Panc1 (cell line): ENCODE measurements at regions not wholly inside any gene's neighbourhood (a gene's known extent, or its start where the extent isn't known, plus 50 kb on each side); places are given as distances from the start of the nearest gene placed in this dataset.

Experiments
- ATAC-seq: fragments of 200-7000 bp; cut with Tn5 transposase; 2 replicates; pipeline ENCODE4 v1.9.1; 2020; ENCODE audit warnings: mild to moderate bottlenecking, moderate library complexity
- BruUV-seq: library from RNA; stranded (reverse); fragments of 400-500 nt; replicated peaks from 2 replicates; lab custom pipeline; 2021; lab: Mats Ljungman, UMichigan
- CTCF ChIA-PET: fragments of 300-600 bp; sonication (Branson Sonifier 250); formaldehyde crosslinking; loops from one replicate; lab custom pipeline; 2022; ENCODE audit warnings: antibody characterized with exemption; lab: Charles Lee
- POLR2A ChIA-PET: fragments of 300-600 bp; sonication (Branson Sonifier 250); formaldehyde crosslinking; loops from one replicate; lab custom pipeline; 2022; ENCODE audit warnings: antibody characterized with exemption; lab: Charles Lee
- DNase-seq: peaks from one replicate; pipeline ENCODE4 v3.0.0-alpha.2; 2010; ENCODE audit warnings: low read depth, low spot score
- H3K27ac ChIP-seq: 2 replicates; pipeline ENCODE4 v1.5.1; 2011; ENCODE audit warnings: mild to moderate bottlenecking, low read length, inconsistent platforms
- H3K27me3 ChIP-seq: fragments of 200-500 bp; sonication (Bioruptor generic); 2 replicates; pipeline ENCODE4 v1.6.0; 2014; ENCODE audit warnings: low read length, inconsistent platforms; ENCODE audit not compliant: control insufficient read depth, insufficient read depth
- H3K36me3 ChIP-seq: fragments of 200-500 bp; sonication (Bioruptor generic); 2 replicates; pipeline ENCODE4 v1.5.1; 2014; ENCODE audit warnings: inconsistent platforms, mild to moderate bottlenecking, low read length, moderate library complexity; ENCODE audit not compliant: control insufficient read depth, insufficient read depth
- H3K4me1 ChIP-seq: 2 replicates; pipeline ENCODE4 v1.5.1; 2011; ENCODE audit warnings: inconsistent platforms, mild to moderate bottlenecking, low read length, moderate library complexity; ENCODE audit not compliant: control insufficient read depth, insufficient read depth
- H3K4me3 ChIP-seq, 2 experiments: 2 replicates each; pipeline ENCODE4 v1.5.1; 2011 to 2012; ENCODE audit warnings: low read depth in 2 of 2, low read length in 2 of 2, mild to moderate bottlenecking in 2 of 2, inconsistent platforms in 1 of 2, moderate library complexity in 1 of 2
- H3K9me3 ChIP-seq: fragments of 200-500 bp; sonication (Bioruptor generic); 2 replicates; pipeline ENCODE4 v1.5.1; 2014; ENCODE audit warnings: low read depth, mild to moderate bottlenecking, inconsistent platforms, low read length, moderate library complexity; ENCODE audit not compliant: control insufficient read depth, insufficient read depth
- POLR2AphosphoS5 ChIP-seq: IDR thresholded peaks from 2 replicates; pipeline ENCODE4 v1.6.1; 2012; ENCODE audit warnings: mild to moderate bottlenecking, low read depth, low read length, moderate library complexity
- SIN3A ChIP-seq: IDR thresholded peaks from 2 replicates; pipeline ENCODE4 v1.6.1; 2012; ENCODE audit warnings: low read depth, mild to moderate bottlenecking, low read length, moderate library complexity, borderline replicate concordance; ENCODE audit not compliant: insufficient read depth
- TCF7L2 ChIP-seq: IDR thresholded peaks from 2 replicates; pipeline ENCODE4 v1.6.1; 2011; ENCODE audit warnings: mild to moderate bottlenecking, low read depth, low read length, inconsistent platforms
- in situ Hi-C: cut with HindIII; loops from 2 replicates; pipeline ENCODE4 v1.10.0; 2016; ENCODE audit warnings: low sequenced_read_pairs, low pct_unique_long_range_greater_than_20kb
- intact Hi-C: fragments of 100-400 bp; cut with micrococcal nuclease; formaldehyde crosslinking; loops from one replicate; pipeline ENCODE4 v1.10.0; 2022; ENCODE audit not compliant: unreplicated experiment
- TF ChIP-seq, protein P1 (sequence below): fragments of 450-650 bp; IDR thresholded peaks from 2 replicates; pipeline ENCODE4 v1.5.1; 2017; ENCODE audit warnings: mild to moderate bottlenecking
- TF ChIP-seq, protein P2 (sequence below), 2 experiments: IDR thresholded peaks; 2 replicates each; pipeline ENCODE4 v1.6.1; 2011 to 2012; ENCODE audit warnings: low read depth in 2 of 2, control low read depth in 1 of 2, low read length in 1 of 2, mild to moderate bottlenecking in 1 of 2, moderate library complexity in 1 of 2; ENCODE audit not compliant: insufficient read depth in 1 of 2

DNA sequence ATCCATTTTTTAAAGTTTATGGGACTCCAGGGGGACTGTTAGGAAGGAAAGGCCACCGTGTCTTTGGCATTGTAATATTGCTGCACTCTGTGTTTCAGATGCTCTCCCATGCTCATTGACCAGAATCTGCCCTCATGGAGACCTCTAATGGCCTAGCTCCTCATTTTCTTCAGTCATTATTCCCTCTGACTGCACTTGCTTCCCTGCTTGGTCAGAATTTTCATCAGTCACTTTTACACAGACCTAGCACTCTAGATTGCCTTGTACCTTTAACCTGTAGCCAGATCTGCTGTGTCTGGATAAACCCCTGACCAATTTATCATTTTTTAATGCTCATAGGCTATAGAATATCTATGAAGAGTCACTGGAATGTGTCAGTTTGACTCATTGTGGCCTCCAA is 155.5 kb upstream of the NUDT12 start:
- BruUV-seq, result no TSS peak
- in situ Hi-C loops, result no loop called here
- CTCF ChIA-PET, result no interaction called here

DNA sequence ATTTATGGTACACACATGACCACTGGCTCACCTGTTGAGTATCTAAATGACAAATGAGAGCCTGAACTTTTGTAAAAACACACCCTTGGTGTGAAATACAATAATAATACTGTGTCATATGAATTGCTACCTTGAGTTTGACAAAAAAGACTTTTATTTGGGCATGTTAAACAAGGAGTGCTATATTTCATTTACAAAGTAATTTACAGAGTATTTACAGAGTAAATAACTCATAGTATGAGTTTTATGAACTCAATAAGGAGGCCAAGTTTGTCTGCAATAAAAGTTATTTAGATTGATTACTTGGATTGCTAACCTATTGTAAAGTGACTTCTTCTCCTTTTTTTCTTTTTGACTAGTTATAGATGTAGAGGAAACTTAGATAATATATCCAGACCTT is 146.0 kb upstream of the NUDT12 start:
- Histone ChIP-seq H3K4me3 (no peak overlapping the region), H3K9me3 (no peaks in the 10 kb centered on the region), H3K27ac (no peak overlapping the region), H3K27me3 (no peaks in the 10 kb centered on the region), H3K36me3 (no peaks in the 10 kb centered on the region), H3K4me1 (no peaks in the 10 kb centered on the region)
- intact Hi-C loops, result no loop called here
- no TSS peak for BruUV-seq
- ATAC-seq (no peak), DNase-seq (no peak)
- no peak for TF ChIP-seq POLR2AphosphoS5
- TF ChIP-seq, protein P1, sequence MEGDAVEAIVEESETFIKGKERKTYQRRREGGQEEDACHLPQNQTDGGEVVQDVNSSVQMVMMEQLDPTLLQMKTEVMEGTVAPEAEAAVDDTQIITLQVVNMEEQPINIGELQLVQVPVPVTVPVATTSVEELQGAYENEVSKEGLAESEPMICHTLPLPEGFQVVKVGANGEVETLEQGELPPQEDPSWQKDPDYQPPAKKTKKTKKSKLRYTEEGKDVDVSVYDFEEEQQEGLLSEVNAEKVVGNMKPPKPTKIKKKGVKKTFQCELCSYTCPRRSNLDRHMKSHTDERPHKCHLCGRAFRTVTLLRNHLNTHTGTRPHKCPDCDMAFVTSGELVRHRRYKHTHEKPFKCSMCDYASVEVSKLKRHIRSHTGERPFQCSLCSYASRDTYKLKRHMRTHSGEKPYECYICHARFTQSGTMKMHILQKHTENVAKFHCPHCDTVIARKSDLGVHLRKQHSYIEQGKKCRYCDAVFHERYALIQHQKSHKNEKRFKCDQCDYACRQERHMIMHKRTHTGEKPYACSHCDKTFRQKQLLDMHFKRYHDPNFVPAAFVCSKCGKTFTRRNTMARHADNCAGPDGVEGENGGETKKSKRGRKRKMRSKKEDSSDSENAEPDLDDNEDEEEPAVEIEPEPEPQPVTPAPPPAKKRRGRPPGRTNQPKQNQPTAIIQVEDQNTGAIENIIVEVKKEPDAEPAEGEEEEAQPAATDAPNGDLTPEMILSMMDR, result no peak
- TF ChIP-seq SIN3A, result no peak
- TF ChIP-seq TCF7L2, result no peak
- TF ChIP-seq, protein P2, sequence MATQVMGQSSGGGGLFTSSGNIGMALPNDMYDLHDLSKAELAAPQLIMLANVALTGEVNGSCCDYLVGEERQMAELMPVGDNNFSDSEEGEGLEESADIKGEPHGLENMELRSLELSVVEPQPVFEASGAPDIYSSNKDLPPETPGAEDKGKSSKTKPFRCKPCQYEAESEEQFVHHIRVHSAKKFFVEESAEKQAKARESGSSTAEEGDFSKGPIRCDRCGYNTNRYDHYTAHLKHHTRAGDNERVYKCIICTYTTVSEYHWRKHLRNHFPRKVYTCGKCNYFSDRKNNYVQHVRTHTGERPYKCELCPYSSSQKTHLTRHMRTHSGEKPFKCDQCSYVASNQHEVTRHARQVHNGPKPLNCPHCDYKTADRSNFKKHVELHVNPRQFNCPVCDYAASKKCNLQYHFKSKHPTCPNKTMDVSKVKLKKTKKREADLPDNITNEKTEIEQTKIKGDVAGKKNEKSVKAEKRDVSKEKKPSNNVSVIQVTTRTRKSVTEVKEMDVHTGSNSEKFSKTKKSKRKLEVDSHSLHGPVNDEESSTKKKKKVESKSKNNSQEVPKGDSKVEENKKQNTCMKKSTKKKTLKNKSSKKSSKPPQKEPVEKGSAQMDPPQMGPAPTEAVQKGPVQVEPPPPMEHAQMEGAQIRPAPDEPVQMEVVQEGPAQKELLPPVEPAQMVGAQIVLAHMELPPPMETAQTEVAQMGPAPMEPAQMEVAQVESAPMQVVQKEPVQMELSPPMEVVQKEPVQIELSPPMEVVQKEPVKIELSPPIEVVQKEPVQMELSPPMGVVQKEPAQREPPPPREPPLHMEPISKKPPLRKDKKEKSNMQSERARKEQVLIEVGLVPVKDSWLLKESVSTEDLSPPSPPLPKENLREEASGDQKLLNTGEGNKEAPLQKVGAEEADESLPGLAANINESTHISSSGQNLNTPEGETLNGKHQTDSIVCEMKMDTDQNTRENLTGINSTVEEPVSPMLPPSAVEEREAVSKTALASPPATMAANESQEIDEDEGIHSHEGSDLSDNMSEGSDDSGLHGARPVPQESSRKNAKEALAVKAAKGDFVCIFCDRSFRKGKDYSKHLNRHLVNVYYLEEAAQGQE (IDR thresholded peaks at IDR 0.05; ENCODE audit: insufficient read depth in 1 of 2, low read depth in 2 of 2, low read length in 1 of 2), result no peak
- in situ Hi-C loops, result no loop called here
- ChIA-PET POLR2A (no interaction called here), CTCF (interaction anchor here (0.5 kb wide), 1 partner anchor 121 kb away, joined by 3 read pairs; no protein-coding TSS in a partner anchor)

More for the DNA sequence above, 155.5 kb upstream of the NUDT12 start:
- no peaks in the 10 kb centered on the region for H3K9me3 ChIP-seq
- DNase-seq (no peak), ATAC-seq (no peak)
- H3K4me1 ChIP-seq, result no peaks in the 10 kb centered on the region
- H3K27ac ChIP-seq, result no peak overlapping the region
- intact Hi-C loops, result no loop called here
- H3K4me3 ChIP-seq, result no peak overlapping the region
- POLR2A ChIA-PET, result no interaction called here
- TF ChIP-seq POLR2AphosphoS5, result no peak
- TF ChIP-seq, protein P2 (IDR thresholded peaks at IDR 0.05; ENCODE audit: insufficient read depth in 1 of 2, low read depth in 2 of 2, low read length in 1 of 2), result no peak
- TF ChIP-seq, protein P1, result no peak
- no peak for TF ChIP-seq SIN3A
- no peak for TF ChIP-seq TCF7L2
- H3K36me3 ChIP-seq, result no peaks in the 10 kb centered on the region
- no peaks in the 10 kb centered on the region for H3K27me3 ChIP-seq
